GM12864 (cell line): ENCODE measurements at regions not wholly inside any gene's neighbourhood (a gene's known extent, or its start where the extent isn't known, plus 50 kb on each side); places are given as distances from the start of the nearest gene placed in this dataset.
"Not testable (repeated sequence)": the region's sequence is repeated elsewhere in the genome, so short reads cannot be mapped to it uniquely, and the experiment has no call there.

ENCODE experiments used
- DNase-seq: peaks from one replicate; pipeline ENCODE4 v3.0.0-alpha.2; 2011; ENCODE audit warnings: low read depth
- H3K4me3 ChIP-seq: 2 replicates; pipeline ENCODE4 v1.5.1; 2011; ENCODE audit warnings: mild to moderate bottlenecking, low read depth, low read length, control low read depth
- CTCF ChIP-seq: IDR thresholded peaks from 2 replicates; pipeline ENCODE4 v1.5.1; 2011; ENCODE audit warnings: low read depth, mild to moderate bottlenecking, moderate library complexity, low read length, control low read depth, inconsistent platforms; ENCODE audit errors: missing control alignments

GRCh38 chrX:35289952-35290351 lies 347.4 kb downstream of the FAM47B start:
- DNase-seq = no peak
- TF ChIP-seq CTCF = no peak

DNA sequence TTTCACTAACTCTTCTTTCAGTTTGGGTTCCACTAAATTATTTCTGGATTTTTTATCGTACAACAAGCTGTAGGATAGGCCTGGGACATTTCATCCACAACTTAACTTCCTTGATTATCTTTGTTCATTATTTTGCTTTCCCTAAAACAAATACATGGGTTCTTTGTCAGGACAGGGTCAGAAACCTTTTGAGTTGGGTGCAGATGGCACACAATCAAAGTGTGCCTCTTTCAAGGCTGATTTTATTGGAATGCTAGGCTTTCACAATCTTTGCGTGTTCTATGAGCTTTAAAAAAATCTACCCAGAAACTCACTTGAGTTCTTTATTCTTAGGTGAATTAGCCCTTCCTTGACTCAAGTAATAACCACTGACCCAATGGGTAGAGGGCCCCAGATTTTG lies 348.4 kb downstream of the FAM47B start:
- DNase-seq = no peak
- H3K4me3 ChIP-seq = no peak overlapping the region
- no peak for TF ChIP-seq CTCF

More at GRCh38 chrX:35289952-35290351, 347.4 kb downstream of the FAM47B start:
- no peak overlapping the region for H3K4me3 ChIP-seq

GRCh38 chrX:35292522-35292921 lies 349.9 kb downstream of the FAM47B start:
- no peak for DNase-seq
- H3K4me3 ChIP-seq = no peak overlapping the region
- TF ChIP-seq CTCF = no peak

- H3K4me3 ChIP-seq, DNase-seq: not testable (repeated sequence)
Observed at GRCh38 chrX:35305037-35305436, 362.4 kb downstream of the FAM47B start.

GRCh38 chrX:35339796-35340195 lies 397.2 kb downstream of the FAM47B start:
- no peak overlapping the region for H3K4me3 ChIP-seq
- no peak for TF ChIP-seq CTCF
- DNase-seq = no peak

- H3K4me3 ChIP-seq = no peak overlapping the region
- no peak for DNase-seq
- no peak for TF ChIP-seq CTCF
Observed at GRCh38 chrX:35340465-35340864, 397.9 kb downstream of the FAM47B start.

DNA sequence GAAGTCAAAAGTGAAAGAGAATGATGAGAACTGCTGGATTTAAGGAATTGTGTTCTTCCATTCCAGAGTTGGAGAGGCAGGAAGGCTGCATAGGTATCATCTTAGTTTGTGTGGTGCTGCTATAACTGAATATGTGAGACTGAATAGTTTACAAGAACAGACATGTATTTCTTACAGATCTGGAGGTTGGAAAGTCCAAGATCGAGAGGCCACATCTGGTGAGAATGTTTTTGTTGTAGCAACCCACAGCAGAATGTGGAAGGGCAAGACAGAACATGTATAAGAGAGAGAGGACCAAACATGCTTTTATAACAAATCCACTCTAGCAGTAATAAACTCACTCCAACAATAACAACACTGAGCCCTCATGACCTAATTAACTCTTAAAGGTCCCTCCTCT lies 408.6 kb downstream of the FAM47B start:
- DNase-seq = no peak
- H3K4me3 ChIP-seq = no peak overlapping the region
- TF ChIP-seq CTCF = no peak

DNA sequence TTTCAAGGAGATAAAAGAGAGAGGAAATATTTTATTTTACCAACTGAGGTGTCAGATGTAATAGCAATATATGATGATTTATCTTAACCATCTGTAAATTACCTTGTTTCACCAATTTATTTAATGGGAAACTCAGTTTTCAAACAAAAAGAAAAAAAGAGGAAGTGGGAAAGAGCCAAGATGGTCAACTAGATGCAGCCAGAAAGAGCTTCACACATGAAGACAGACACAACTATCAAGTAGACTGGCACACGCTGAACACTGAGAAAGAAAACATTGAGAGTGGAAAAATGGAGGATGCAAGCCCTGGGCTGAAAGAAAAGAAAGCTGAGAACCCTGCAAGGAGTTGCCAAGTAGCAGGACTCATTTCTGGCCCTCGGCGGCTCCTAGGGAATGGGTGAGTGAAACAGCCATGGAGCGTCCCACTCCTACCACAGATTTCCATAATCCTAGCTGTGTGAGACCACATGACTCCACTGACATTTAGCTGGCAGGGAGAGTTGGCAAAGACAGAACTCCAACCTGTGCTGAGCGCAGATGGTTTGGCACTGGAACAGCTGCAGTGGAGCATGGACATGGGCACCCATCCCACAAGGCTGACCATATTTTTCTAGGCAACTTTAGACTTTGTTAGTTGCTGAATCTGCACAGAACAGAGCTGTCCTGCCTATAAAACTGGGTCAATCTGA lies 409.3 kb downstream of the FAM47B start:
- TF ChIP-seq CTCF = no peak
- no peak overlapping the region for H3K4me3 ChIP-seq
- DNase-seq = no peak
